Erythroblast (primary cell): ENCODE measurements at regions not wholly inside any gene's neighbourhood (a gene's known extent, or its start where the extent isn't known, plus 50 kb on each side); places are given as distances from the start of the nearest gene placed in this dataset.

Source experiments
- GATA1 ChIP-seq: IDR thresholded peaks from 2 replicates; pipeline ENCODE4 v1.6.1; 2011; ENCODE audit warnings: low read depth, mild to moderate bottlenecking, control low read depth, low read length, moderate library complexity
- POLR2A ChIP-seq: IDR thresholded peaks from 2 replicates; pipeline ENCODE4 v1.6.1; 2011; ENCODE audit warnings: mild to moderate bottlenecking, low read length

DNA sequence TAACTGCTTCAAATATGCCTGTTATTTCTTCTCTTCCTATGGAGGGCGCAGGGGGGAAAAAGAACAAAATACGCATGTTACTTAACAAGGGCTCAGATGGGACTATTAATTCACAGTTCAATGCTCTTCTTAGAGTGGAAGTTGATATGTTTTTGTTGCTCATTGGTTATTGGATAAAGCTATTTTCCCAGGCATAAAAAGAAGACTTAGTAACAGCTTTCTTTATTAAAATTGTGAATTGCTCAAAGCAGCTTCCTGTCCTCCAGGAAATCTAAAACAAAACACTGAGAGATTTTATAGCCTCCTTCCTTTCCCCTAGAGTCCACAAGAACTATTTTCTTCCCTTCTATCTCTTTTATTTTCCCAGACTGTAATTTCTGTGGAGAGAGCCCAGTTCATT, 180.8 kb downstream of the SH3BP4 start:
- TF ChIP-seq POLR2A = no peak
- no peak for TF ChIP-seq GATA1
